Lung (tissue), 11 donors: ENCODE measurements at regions not wholly inside any gene's neighbourhood (a gene's known extent, or its start where the extent isn't known, plus 50 kb on each side); places are given as distances from the start of the nearest gene placed in this dataset.

Source experiments
- ATAC-seq: fragments of 200-7000 bp; cut with Tn5 transposase; one replicate; pipeline ENCODE4 v1.9.1; 2020; ENCODE audit warnings: moderate number of reproducible peaks; ENCODE audit not compliant: insufficient read depth, low FRiP score
- DNase-seq, 3 donors: peaks; one replicate each; pipeline ENCODE4 v3.0.0-alpha.2; 2013 to 2017
- H3K27ac ChIP-seq, 2 donors: one replicate each; pipeline ENCODE4 v1.5.1; 2013; ENCODE audit warnings: mild to moderate bottlenecking in 2 of 2, moderate library complexity in 2 of 2, control low read depth in 1 of 2, inconsistent platforms in 1 of 2, low read depth in 1 of 2, low read length in 1 of 2
- H3K27me3 ChIP-seq, 3 donors: one replicate each; pipeline ENCODE4 v1.5.1; 2013; ENCODE audit warnings: low read length in 2 of 3; ENCODE audit not compliant: control insufficient read depth in 3 of 3, insufficient read depth in 3 of 3
- H3K36me3 ChIP-seq, 4 donors: one replicate each; pipeline ENCODE4 v1.5.1; 2013; ENCODE audit warnings: low read length in 4 of 4, mild to moderate bottlenecking in 1 of 4, moderate library complexity in 1 of 4; ENCODE audit not compliant: control insufficient read depth in 4 of 4, insufficient read depth in 4 of 4
- H3K4me1 ChIP-seq, 5 donors: one replicate each; pipeline ENCODE4 v1.5.1; 2013; ENCODE audit warnings: low read length in 5 of 5, mild to moderate bottlenecking in 2 of 5, moderate library complexity in 1 of 5; ENCODE audit not compliant: control insufficient read depth in 5 of 5, insufficient read depth in 5 of 5
- H3K4me3 ChIP-seq: one replicate; pipeline ENCODE4 v1.5.1; 2013; ENCODE audit warnings: mild to moderate bottlenecking, control low read depth, moderate library complexity
- H3K9ac ChIP-seq, 2 donors: one replicate each; pipeline ENCODE4 v1.5.1; 2013; ENCODE audit warnings: low read length in 2 of 2, control low read depth in 1 of 2; ENCODE audit not compliant: insufficient read depth in 1 of 2
- H3K9me3 ChIP-seq, 4 donors: one replicate each; pipeline ENCODE4 v1.5.1; 2013; ENCODE audit warnings: low read length in 3 of 4, mild to moderate bottlenecking in 1 of 4, moderate library complexity in 1 of 4; ENCODE audit not compliant: control insufficient read depth in 4 of 4, insufficient read depth in 3 of 4
- CTCF ChIP-seq: IDR thresholded peaks from 2 replicates; pipeline ENCODE4 v1.5.1; 2012; ENCODE audit warnings: mild to moderate bottlenecking; ENCODE audit errors: control extremely low read depth, extremely low read depth
- WGBS, 2 donors: extraction: QIAGEN DNeasy Blood & Tissue Kit; methylation state at CpG; one replicate each; pipeline ENCODE4 v1.1.7; 2013; 5-methylcytosine and 5-hydroxymethylcytosine counted together
- donor health status: control.
- donor health status: control.
- donor health status: Bipolar disorder and iron deficiency.
- donor health status: healthy.
- donor health status: DM: yes; HTN: yes; CAD: no.

GRCh38 chr2:234273887-234274584 is 222.8 kb downstream of the ARL4C start:
- peaks cover 0 to 3% (median 0%) of the 10 kb centered on the region in 4 donors for H3K9me3 ChIP-seq
- TF ChIP-seq CTCF, result no peak
- no peak for ATAC-seq
- peaks cover 0 to 9% (median 5%) of the 10 kb centered on the region in 5 donors for H3K4me1 ChIP-seq
- H3K9ac ChIP-seq, result no peak overlapping the region
- WGBS, 2 donors, result 80 to 87% methylated on average over 9 of the region's 9 CpGs
- no peaks in the 10 kb centered on the region for H3K27me3 ChIP-seq
- no peak for DNase-seq
- H3K27ac ChIP-seq, result no peak overlapping the region
- no peaks in the 10 kb centered on the region for H3K36me3 ChIP-seq
- H3K4me3 ChIP-seq, result no peak overlapping the region

GRCh38 chr2:234272069-234272850 is 221.8 kb downstream of the SPP2 start:
- H3K36me3 ChIP-seq, result no peaks in the 10 kb centered on the region
- H3K4me3 ChIP-seq, result no peak overlapping the region
- H3K27me3 ChIP-seq, result no peaks in the 10 kb centered on the region
- H3K27ac ChIP-seq, result no peak overlapping the region
- no peaks in the 10 kb centered on the region for H3K9me3 ChIP-seq
- H3K4me1 ChIP-seq, result peaks cover 0 to 9% (median 5%) of the 10 kb centered on the region in 5 donors
- DNase-seq, result no peak
- ATAC-seq, result no peak
- H3K9ac ChIP-seq, result no peak overlapping the region
- no peak for TF ChIP-seq CTCF
- WGBS, 2 donors, result 81 to 85% methylated on average over 5 of the region's 5 CpGs

GRCh38 chr2:234271338-234271737 is 220.8 kb downstream of the SPP2 start:
- TF ChIP-seq CTCF, result no peak
- no peak overlapping the region for H3K27ac ChIP-seq
- WGBS, 2 donors, result 83 to 95% methylated on average over 4 of the region's 4 CpGs
- ATAC-seq, result no peak
- H3K9ac ChIP-seq, result no peak overlapping the region
- no peaks in the 10 kb centered on the region for H3K9me3 ChIP-seq
- H3K36me3 ChIP-seq, result no peaks in the 10 kb centered on the region
- no peak for DNase-seq
- peaks cover 0 to 9% (median 5%) of the 10 kb centered on the region in 5 donors for H3K4me1 ChIP-seq
- H3K4me3 ChIP-seq, result no peak overlapping the region
- no peaks in the 10 kb centered on the region for H3K27me3 ChIP-seq
